GM20000 (cell line): ENCODE measurements at regions not wholly inside any gene's neighbourhood (a gene's known extent, or its start where the extent isn't known, plus 50 kb on each side); places are given as distances from the start of the nearest gene placed in this dataset.

Experiments
- DNase-seq: peaks from one replicate; pipeline ENCODE4 v3.0.0; 2012; ENCODE audit warnings: low spot score
- TF ChIP-seq, protein P1 (sequence below): IDR thresholded peaks from 2 replicates; pipeline ENCODE4 v1.5.1; 2012; ENCODE audit warnings: mild to moderate bottlenecking, control low read depth; ENCODE audit errors: extremely low read depth, missing control alignments

DNA sequence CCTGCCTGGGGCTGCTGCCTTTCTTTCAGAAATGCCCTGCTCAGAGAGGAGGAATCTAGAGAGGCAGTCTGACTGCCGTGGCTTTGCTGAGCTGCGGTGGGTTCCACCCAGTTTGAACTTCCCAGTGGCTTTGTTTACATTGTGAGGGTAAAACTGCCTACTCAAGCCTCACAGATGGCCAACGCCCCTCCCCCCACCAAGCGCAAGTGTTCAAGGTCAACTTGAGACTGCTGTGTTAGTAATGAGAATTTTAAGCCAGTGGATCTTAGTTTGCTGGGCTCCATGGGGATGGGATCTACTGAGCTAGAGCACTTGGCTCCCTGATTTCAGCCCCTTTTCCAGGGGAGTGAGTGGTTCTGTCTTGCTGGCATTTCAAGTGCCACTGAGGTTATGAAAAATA is 819.2 kb downstream of the NLGN4Y start:
- no peak for DNase-seq
- TF ChIP-seq, protein P1, sequence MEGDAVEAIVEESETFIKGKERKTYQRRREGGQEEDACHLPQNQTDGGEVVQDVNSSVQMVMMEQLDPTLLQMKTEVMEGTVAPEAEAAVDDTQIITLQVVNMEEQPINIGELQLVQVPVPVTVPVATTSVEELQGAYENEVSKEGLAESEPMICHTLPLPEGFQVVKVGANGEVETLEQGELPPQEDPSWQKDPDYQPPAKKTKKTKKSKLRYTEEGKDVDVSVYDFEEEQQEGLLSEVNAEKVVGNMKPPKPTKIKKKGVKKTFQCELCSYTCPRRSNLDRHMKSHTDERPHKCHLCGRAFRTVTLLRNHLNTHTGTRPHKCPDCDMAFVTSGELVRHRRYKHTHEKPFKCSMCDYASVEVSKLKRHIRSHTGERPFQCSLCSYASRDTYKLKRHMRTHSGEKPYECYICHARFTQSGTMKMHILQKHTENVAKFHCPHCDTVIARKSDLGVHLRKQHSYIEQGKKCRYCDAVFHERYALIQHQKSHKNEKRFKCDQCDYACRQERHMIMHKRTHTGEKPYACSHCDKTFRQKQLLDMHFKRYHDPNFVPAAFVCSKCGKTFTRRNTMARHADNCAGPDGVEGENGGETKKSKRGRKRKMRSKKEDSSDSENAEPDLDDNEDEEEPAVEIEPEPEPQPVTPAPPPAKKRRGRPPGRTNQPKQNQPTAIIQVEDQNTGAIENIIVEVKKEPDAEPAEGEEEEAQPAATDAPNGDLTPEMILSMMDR: no peak

DNA sequence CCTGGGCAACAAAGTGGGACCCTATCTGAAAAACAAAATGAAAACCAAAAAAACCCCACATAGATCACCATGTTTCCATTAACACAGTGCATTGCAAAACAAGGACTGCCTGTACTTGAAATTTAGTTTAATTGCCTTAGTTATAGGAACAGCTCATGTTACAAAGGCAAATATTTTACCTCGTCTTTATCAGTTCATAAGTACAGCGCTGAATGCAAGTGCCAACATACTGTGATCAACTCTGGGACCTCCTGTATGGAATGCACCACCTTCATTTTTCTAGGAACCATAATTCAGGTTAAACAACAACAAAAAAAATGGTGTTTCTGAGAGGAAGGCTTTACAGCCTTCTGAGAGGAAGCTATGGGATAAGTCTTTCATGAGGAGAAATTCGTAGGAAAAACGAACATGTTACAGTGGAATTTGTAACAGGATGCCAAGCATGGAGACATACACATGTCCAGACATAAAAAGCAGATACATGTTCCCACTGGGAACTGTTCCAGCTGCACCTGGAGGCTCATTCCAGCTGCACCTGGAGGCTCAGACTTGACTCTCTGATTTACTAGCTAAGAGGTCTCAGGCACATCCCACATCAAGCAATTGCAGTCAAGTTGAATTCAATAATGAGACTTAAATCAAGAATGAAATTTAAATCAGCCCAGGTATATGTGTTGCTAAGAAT is 821.3 kb downstream of the NLGN4Y start:
- no peak for DNase-seq
- TF ChIP-seq, protein P1: no peak

DNA sequence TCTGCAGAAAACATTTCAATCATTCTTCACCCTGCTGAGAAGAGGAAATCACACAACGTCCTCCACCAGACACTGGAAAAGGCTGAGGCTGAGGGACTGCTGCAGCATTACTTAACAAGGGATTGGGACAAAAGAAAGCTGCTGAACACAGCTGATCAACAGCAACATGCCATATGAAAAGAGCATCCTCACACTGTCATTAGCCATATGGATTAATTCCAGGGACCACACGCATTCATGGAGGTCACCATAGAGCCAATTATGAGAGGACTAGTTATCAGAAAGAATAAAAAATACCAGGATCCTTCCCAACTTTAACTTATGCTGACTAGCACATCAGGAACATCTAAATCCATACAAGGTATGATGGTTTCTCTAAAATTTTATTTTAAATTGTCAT is 825.0 kb downstream of the NLGN4Y start:
- TF ChIP-seq, protein P1: no peak
- DNase-seq: no peak

DNA sequence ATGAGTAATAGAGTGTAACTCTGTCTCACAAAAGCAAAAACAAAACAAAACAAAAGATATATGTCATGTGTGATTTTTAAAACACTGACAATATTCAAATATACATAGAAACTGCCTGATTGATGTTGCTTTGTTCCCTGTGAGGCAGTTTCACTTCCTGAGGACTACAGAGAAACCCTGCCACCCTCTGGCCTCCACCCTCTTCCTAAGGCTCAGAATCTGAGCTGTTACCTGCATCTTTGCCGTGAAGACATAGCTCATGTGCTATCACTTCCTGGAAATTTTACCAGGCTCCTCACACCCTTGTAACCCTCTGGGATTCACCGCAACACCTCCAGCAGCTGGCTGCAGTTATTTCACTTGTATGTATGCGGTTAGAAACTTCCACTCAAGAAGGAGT is 831.0 kb downstream of the NLGN4Y start:
- TF ChIP-seq, protein P1: no peak
- no peak for DNase-seq

DNA sequence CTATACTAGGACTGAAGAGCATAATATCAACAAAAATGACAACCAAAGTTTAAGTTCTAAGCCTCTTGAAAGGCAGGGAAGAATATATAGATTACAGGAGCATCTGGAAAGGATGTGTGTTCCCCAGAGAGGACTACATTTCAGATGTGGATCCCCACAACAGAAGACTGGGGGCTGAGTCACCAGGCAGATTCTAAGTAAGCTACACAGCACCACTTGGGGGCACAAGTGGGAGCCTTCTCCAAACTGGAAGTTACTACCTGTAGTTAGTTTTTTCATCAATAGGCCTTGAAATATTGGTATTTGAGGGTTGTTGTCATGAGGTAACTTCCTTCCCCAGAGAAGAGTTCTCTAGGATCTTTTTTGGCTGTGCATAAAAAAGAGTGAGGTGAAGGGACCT is 836.1 kb downstream of the NLGN4Y start:
- no peak for DNase-seq
- TF ChIP-seq, protein P1: no peak

DNA sequence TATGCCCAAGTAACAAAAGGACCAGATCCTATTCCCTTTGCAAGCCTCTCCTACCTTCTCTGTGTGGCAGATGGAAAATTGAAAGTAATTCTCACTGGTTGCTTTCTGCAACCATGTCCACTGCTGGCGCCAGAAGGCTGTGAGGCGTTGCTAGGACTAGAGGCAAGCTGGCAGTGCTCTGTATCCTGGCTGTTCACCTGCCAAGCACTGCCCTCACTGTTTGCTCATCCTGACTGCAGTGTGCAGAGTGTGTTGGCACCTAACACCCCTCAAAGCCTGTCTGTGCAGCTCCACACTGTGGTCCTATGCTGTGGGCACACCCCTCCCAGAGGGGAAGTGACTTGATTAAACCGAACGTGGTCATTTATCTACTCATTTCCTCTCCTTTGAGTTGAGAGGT is 840.7 kb downstream of the NLGN4Y start:
- DNase-seq: no peak
- TF ChIP-seq, protein P1: no peak

DNA sequence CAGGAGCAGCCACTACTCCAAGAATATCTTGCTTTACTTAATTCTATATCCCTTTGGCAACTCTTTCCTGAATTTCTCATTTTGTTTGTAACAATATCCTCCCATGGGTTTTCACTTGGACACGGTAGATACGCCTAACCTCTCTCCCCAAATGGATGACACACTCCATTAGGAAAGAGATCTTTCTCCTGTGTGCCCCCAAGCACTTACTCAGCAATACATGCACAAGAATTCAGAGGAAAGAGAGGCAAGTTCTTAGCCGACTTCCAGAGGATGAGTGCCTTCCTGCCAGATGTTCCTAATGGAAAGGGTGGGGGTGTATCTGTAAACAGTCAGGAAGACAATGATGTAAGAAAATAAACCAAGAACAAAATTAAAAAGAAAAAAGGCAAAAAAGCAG is 844.5 kb downstream of the NLGN4Y start:
- no peak for DNase-seq
- TF ChIP-seq, protein P1: no peak
